Osteoblast (primary cell): ENCODE measurements at regions not wholly inside any gene's neighbourhood (a gene's known extent, or its start where the extent isn't known, plus 50 kb on each side); places are given as distances from the start of the nearest gene placed in this dataset.
"Not testable (repeated sequence)": the region's sequence is repeated elsewhere in the genome, so short reads cannot be mapped to it uniquely, and the experiment has no call there.

Experiments
- DNase-seq: peaks from one replicate; pipeline ENCODE4 v3.0.0; 2011; ENCODE audit warnings: low spot score, mixed read lengths; ENCODE audit not compliant: insufficient read length; ENCODE audit errors: missing footprints
- H2AFZ ChIP-seq: 2 replicates; pipeline ENCODE4 v1.6.0; 2011; ENCODE audit warnings: mild to moderate bottlenecking, low read length
- H3K27ac ChIP-seq: 2 replicates; pipeline ENCODE4 v1.5.1; 2011; ENCODE audit warnings: mild to moderate bottlenecking, low read depth, low read length, moderate library complexity
- H3K27me3 ChIP-seq: 2 replicates; pipeline ENCODE4 v1.6.0; 2012; ENCODE audit warnings: mild to moderate bottlenecking, control low read depth, inconsistent platforms, low read length, moderate library complexity; ENCODE audit not compliant: insufficient read depth
- H3K36me3 ChIP-seq: 2 replicates; pipeline ENCODE4 v1.5.1; 2011; ENCODE audit warnings: mild to moderate bottlenecking, low read length, control low read depth, moderate library complexity; ENCODE audit not compliant: insufficient read depth
- H3K4me1 ChIP-seq: 2 replicates; pipeline ENCODE4 v1.5.1; 2011; ENCODE audit warnings: mild to moderate bottlenecking, low read length, control low read depth, moderate library complexity; ENCODE audit not compliant: insufficient read depth
- H3K4me2 ChIP-seq: 2 replicates; pipeline ENCODE4 v1.6.0; 2011; ENCODE audit warnings: mild to moderate bottlenecking, low read length; ENCODE audit not compliant: insufficient read depth
- H3K4me3 ChIP-seq: fragments of 200-600 bp; sonication (generic); 3 replicates; pipeline ENCODE4 v1.5.1; 2012; ENCODE audit warnings: mild to moderate bottlenecking, low read length, inconsistent platforms; ENCODE audit not compliant: insufficient read depth
- H3K79me2 ChIP-seq: 2 replicates; pipeline ENCODE4 v1.6.0; 2012; ENCODE audit warnings: mild to moderate bottlenecking, low read length, control low read depth, inconsistent platforms; ENCODE audit not compliant: insufficient read depth
- H3K9me3 ChIP-seq: 2 replicates; pipeline ENCODE4 v1.5.1; 2011; ENCODE audit warnings: low read depth, low read length, control low read depth
- H4K20me1 ChIP-seq: 2 replicates; pipeline ENCODE4 v1.6.0; 2012; ENCODE audit warnings: mild to moderate bottlenecking, low read length, control low read depth; ENCODE audit not compliant: insufficient read depth
- TF ChIP-seq, protein P1 (sequence below): IDR thresholded peaks from 2 replicates; pipeline ENCODE4 v1.5.1; 2011; ENCODE audit warnings: mild to moderate bottlenecking, low read depth, low read length, moderate library complexity; ENCODE audit errors: extremely low read depth

DNA sequence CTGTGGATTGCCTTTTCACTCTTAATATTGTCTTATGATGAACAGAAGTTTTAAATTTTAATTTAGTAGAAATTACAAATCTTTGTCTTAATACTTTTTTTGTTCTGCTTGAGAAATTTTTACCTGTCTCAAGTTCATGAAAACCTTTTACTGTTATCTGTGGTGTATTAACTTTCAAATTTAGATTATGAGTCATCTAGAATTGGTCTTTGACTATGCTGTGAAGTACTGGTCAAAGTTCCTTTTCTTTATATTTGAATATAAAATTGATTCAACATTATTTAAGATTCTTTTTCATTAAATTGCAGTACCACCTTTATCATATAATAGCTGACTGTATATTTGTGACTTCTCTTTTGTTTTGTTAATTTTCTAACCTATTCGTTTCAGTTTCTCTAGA lies 1385.5 kb upstream of the ZEB2 start:
- Histone ChIP-seq H3K36me3 (no peaks in the 10 kb centered on the region), H2AFZ (no peak overlapping the region), H3K4me3 (no peak overlapping the region), H3K79me2 (no peaks in the 10 kb centered on the region), H3K27me3 (no peaks in the 10 kb centered on the region), H3K4me1 (no peaks in the 10 kb centered on the region), H3K4me2 (no peak overlapping the region), H3K9me3 (no peaks in the 10 kb centered on the region), H3K27ac (no peak overlapping the region), H4K20me1 (no peaks in the 10 kb centered on the region)
- DNase-seq = no peak
- TF ChIP-seq, protein P1, sequence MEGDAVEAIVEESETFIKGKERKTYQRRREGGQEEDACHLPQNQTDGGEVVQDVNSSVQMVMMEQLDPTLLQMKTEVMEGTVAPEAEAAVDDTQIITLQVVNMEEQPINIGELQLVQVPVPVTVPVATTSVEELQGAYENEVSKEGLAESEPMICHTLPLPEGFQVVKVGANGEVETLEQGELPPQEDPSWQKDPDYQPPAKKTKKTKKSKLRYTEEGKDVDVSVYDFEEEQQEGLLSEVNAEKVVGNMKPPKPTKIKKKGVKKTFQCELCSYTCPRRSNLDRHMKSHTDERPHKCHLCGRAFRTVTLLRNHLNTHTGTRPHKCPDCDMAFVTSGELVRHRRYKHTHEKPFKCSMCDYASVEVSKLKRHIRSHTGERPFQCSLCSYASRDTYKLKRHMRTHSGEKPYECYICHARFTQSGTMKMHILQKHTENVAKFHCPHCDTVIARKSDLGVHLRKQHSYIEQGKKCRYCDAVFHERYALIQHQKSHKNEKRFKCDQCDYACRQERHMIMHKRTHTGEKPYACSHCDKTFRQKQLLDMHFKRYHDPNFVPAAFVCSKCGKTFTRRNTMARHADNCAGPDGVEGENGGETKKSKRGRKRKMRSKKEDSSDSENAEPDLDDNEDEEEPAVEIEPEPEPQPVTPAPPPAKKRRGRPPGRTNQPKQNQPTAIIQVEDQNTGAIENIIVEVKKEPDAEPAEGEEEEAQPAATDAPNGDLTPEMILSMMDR = no peak

DNA sequence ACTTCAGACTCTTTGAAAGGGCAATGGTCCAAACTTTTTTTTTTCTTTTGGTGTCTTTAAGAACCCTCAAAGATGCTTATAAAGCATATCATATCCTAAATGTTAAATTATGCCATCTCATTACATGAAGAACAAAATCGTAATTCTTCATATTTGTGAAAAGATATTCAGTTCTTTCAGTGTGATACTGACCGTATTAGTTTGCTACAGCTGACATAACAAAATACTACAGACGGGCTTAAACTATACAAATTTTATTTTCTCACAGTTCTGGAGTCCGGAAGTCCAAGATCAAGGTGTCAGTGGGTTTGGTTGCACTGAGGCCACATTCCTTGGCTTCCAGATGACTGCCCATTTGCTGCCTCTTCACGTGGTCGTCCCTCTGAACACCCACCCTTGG lies 1377.2 kb upstream of the ZEB2 start:
- Histone ChIP-seq H2AFZ (no peak overlapping the region), H3K4me3 (no peak overlapping the region), H3K79me2 (no peaks in the 10 kb centered on the region), H3K27ac (no peak overlapping the region), H3K4me1 (no peaks in the 10 kb centered on the region), H4K20me1 (no peaks in the 10 kb centered on the region), H3K9me3 (no peaks in the 10 kb centered on the region), H3K27me3 (no peaks in the 10 kb centered on the region), H3K4me2 (no peak overlapping the region), H3K36me3 (no peaks in the 10 kb centered on the region)
- TF ChIP-seq, protein P1 = no peak
- no peak for DNase-seq

DNA sequence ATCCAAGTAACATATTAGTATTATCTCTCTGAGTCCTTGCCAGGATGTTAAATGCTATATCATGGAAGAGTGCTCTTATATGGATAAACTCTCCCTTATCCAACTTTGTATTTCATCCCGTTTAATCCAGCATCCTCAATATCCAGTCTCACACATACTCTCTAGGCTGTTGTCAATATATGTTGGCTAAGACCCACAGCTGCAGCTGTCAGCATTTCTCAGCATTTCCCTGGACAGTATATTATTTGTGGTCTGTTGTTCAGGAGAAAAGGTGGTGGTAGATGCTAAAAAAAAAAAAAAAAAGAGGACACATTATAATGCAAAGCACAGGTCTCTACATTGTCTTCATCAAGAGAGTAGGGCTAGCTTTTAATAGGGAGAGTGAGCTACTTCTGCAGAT lies 1368.0 kb upstream of the ZEB2 start:
- Histone ChIP-seq H3K79me2 (no peaks in the 10 kb centered on the region), H3K27ac (no peak overlapping the region), H3K27me3 (no peaks in the 10 kb centered on the region), H3K4me3 (no peak overlapping the region), H4K20me1 (no peaks in the 10 kb centered on the region), H3K4me2 (no peak overlapping the region), H3K36me3 (no peaks in the 10 kb centered on the region), H3K4me1 (no peaks in the 10 kb centered on the region), H2AFZ (no peak overlapping the region), H3K9me3 (no peaks in the 10 kb centered on the region)
- DNase-seq = no peak
- TF ChIP-seq, protein P1 = no peak

DNA sequence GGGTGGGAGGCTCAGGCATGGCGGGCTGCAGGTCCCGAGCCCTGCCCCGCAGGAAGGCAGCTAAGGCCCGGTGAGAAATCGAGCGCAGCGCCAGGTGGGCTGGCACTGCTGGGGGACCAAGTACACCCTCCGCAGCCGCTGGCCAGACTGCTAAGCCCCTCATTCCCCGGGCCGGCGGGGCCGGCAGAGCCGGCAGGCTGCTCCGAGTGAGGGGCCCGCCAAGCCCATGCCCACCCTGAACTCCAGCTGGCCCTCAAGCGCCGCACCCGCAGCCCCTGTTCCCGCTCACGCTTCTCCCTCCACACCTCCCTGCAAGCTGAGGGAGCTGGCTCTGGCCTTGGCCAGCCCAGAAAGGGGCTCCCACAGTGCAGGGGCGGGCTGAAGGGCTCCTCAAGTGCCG lies 1361.1 kb upstream of the ZEB2 start:
- not testable (repeated sequence) for H4K20me1 ChIP-seq, H3K27me3 ChIP-seq, H2AFZ ChIP-seq, H3K4me2 ChIP-seq, DNase-seq, H3K9me3 ChIP-seq, H3K27ac ChIP-seq, H3K36me3 ChIP-seq, H3K79me2 ChIP-seq, H3K4me1 ChIP-seq, H3K4me3 ChIP-seq

DNA sequence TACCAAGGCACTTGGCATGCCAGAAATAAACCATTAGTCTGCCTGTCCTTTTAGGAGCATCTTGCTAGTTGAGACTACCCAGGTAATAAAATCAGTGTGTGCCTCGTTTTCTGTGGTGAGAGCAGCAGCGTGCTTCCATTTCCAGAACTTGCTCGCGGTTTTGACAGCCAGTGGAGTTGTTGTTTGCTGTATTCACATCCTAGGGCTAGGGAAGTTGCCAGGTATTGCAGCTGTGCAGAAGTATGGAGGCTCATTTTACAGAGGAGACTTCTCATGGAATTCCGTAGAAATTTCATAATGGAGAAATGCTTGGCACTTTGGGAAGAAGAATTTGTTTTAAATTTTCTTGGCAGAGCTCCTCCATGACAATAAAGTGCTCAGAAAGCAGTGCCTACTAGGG lies 1355.1 kb upstream of the ZEB2 start:
- Histone ChIP-seq H3K4me3 (no peak overlapping the region), H3K36me3 (no peaks in the 10 kb centered on the region), H3K4me2 (no peak overlapping the region), H3K9me3 (no peaks in the 10 kb centered on the region), H3K27ac (no peak overlapping the region), H2AFZ (no peak overlapping the region), H4K20me1 (no peaks in the 10 kb centered on the region), H3K4me1 (peaks cover 12% of the 10 kb centered on the region), H3K27me3 (no peaks in the 10 kb centered on the region), H3K79me2 (no peaks in the 10 kb centered on the region)
- TF ChIP-seq, protein P1 = no peak
- DNase-seq = no peak
